AG04449 (cell line): ENCODE measurements at regions not wholly inside any gene's neighbourhood (a gene's known extent, or its start where the extent isn't known, plus 50 kb on each side); places are given as distances from the start of the nearest gene placed in this dataset.
"Not testable (repeated sequence)": the region's sequence is repeated elsewhere in the genome, so short reads cannot be mapped to it uniquely, and the experiment has no call there.

Source experiments
- CTCF ChIA-PET: fragments of 350-600 bp; formaldehyde crosslinking; extraction: SDS; loops from one replicate; lab custom pipeline; 2021; ENCODE audit warnings: antibody characterized with exemption; lab: Yijun Ruan, JAX
- POLR2A ChIA-PET: fragments of 400-600, 350-600 bp; formaldehyde crosslinking; extraction: SDS; loops from one replicate; lab custom pipeline; 2020; ENCODE audit warnings: antibody characterized with exemption, inconsistent platforms; lab: Yijun Ruan, JAX
- DNase-seq: peaks from one replicate; pipeline ENCODE4 v3.0.0-alpha.2; 2010; ENCODE audit warnings: low read depth, low spot score
- H3K4me3 ChIP-seq: 2 replicates; pipeline ENCODE4 v1.5.1; 2011; ENCODE audit warnings: low read depth, mild to moderate bottlenecking, control low read depth, low read length
- CTCF ChIP-seq: IDR thresholded peaks from one replicate; pipeline ENCODE4 v1.5.1; 2011; ENCODE audit warnings: mild to moderate bottlenecking, moderate library complexity, low read length, control low read depth, inconsistent platforms; ENCODE audit not compliant: insufficient read depth; ENCODE audit errors: missing control alignments

DNA sequence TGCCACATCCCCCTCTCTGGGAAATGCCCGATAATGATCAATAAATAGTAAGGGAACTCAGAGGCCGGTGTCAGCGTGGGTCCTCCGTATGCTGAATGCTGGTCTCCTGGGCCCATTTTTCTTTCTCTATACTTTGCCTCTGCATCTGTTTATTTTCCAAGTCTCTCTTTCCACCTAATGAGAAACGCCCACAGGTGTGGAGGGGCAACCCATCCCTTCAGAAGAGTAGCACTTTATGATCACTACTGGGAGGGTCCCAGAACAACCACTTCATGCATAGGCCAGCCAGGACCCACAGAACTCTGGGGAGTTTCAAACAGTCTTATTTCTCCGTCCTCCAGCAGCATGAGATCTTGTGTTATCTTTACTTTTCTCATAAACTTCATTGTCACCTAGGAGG, 100.1 kb downstream of the CEP44 start:
- no peak for DNase-seq
- POLR2A ChIA-PET = no interaction called here
- no peak overlapping the region for H3K4me3 ChIP-seq
- CTCF ChIA-PET = no interaction called here
- no peak for TF ChIP-seq CTCF

- CTCF ChIA-PET, POLR2A ChIA-PET, DNase-seq, H3K4me3 ChIP-seq: not testable (repeated sequence)
Measured at GRCh38 chr4:174382938-174383605, 99.4 kb downstream of the CEP44 start.
